ENCODE measurements at regions not wholly inside any gene's neighbourhood (a gene's known extent, or its start where the extent isn't known, plus 50 kb on each side); places are given as distances from the start of the nearest gene placed in this dataset.

DNA sequence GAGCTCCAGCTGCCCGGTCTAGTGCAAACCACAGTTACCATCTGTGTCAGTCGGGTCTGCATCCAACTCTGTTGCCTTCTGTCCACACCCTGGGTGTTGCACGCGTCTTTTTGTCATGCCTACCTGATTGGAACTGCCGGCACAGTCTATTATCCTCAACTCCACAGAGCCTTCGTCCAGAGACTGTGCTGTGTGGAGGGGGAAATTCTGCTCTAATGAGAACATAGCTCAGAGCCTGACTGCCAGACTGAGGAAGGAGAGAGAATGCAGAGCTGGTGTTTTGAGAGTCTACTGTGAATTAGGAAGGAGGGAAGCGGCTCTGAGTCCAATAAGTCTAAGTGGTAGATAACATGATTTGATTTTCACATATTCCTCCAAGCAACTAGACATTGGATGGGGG lies 68.3 kb upstream of the GPR139 start:
- DNase-seq (ENCODE audit: low read depth) = no peak
- no peak overlapping the region for H3K4me3 ChIP-seq (ENCODE audit: low read depth, low read length)
- no peak for TF ChIP-seq CTCF (conservative IDR thresholded peaks at IDR 0.05; ENCODE audit: low read depth, low read length)

DNA sequence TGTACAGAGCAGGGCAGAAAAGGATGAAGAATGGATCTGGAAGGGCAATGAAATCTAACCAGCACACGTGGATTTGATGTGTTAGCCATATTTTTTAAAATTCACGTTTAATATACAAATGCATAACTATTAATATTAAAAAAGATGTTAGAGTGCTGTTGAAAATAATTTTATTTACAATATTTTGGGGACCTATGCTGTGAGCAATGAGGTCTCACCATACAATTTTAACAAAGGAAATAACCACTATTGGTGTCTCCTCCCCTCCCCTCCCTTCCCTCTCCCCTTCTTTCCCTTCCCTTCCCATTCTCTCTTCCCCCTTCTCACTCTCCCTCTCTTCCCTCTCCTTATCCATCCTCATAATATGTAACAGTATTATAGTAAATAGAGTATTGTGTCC lies 64.2 kb upstream of the GPR139 start:
- TF ChIP-seq CTCF (conservative IDR thresholded peaks at IDR 0.05; ENCODE audit: low read depth, low read length) = no peak
- no peak overlapping the region for H3K4me3 ChIP-seq (ENCODE audit: low read depth, low read length)

DNA sequence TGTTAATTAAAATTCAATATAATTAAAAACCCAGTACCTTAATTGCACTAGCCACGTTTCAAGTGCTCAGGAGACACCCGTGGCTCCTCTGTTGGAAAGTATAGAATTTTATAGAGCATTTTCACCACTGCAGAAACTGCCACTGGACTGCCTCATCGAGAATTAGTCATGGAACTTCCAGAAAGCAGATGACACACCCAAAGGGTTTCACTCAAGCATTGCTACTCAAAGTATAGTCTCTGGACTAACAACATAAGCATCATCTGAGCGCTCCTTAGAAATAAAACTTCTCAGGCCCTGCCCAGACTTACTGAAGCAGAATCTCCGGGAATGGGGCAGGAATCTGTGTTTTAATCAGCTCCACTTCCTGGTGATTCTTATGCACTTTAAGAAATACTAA lies 63.5 kb upstream of the GPR139 start:
- H3K4me3 ChIP-seq (ENCODE audit: low read depth, low read length) = no peak overlapping the region
- no peak for DNase-seq (ENCODE audit: low read depth)
- no peak for TF ChIP-seq CTCF (conservative IDR thresholded peaks at IDR 0.05; ENCODE audit: low read depth, low read length)

More for the DNA sequence above, 64.2 kb upstream of the GPR139 start:
- no peak for DNase-seq (ENCODE audit: low read depth)

- no peak for TF ChIP-seq CTCF (conservative IDR thresholded peaks at IDR 0.05; ENCODE audit: low read depth, low read length)
- no peak overlapping the region for H3K4me3 ChIP-seq (ENCODE audit: low read depth, low read length)
- no peak for DNase-seq (ENCODE audit: low read depth)
These were observed 62.8 kb upstream of the GPR139 start for GRCh38 chr16:20136446-20136968.

DNA sequence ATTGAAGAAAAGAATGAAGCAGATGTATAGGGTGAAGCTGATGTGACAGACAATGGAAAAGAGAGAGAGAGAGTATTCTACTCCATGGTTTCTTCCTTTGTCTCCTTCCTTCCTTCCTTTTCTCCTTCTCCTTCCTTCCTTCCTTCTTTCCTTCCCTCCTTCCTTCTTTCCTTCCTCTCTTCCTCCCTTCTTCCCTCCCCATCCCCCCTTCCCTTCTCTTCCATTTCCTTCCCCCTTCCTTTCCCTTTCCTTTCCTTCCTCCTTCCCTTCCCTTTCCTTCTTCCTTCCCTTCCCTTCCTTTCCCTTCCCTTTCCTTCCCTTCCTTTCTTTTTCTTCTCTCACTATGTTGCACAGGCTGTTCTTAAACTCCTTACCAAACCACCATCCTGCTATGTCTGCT lies 55.7 kb upstream of the GPR139 start:
- H3K4me3 ChIP-seq (ENCODE audit: low read depth, low read length) = no peak overlapping the region
- DNase-seq (ENCODE audit: low read depth) = no peak
- TF ChIP-seq CTCF (conservative IDR thresholded peaks at IDR 0.05; ENCODE audit: low read depth, low read length) = no peak

Measured in choroid plexus epithelial cell (primary cell).